DND-41 (cell line): ENCODE measurements at regions not wholly inside any gene's neighbourhood (a gene's known extent, or its start where the extent isn't known, plus 50 kb on each side); places are given as distances from the start of the nearest gene placed in this dataset.
"Not testable (repeated sequence)": the region's sequence is repeated elsewhere in the genome, so short reads cannot be mapped to it uniquely, and the experiment has no call there.

ENCODE experiments used
- ATAC-seq: fragments of 200-7000 bp; cut with Tn5 transposase; 3 replicates; pipeline ENCODE4 v1.9.1; 2021; ENCODE audit warnings: low read depth; ENCODE audit not compliant: insufficient read depth
- DNase-seq: peaks from one replicate; pipeline ENCODE4 v3.0.0-alpha.2; 2020
- H2AFZ ChIP-seq: 2 replicates; pipeline ENCODE4 v1.6.0; 2012; ENCODE audit warnings: low read depth, low read length
- H3K27ac ChIP-seq: 2 replicates; pipeline ENCODE4 v1.5.1; 2012; ENCODE audit warnings: low read length, inconsistent platforms
- H3K27me3 ChIP-seq: fragments of 200-600 bp; sonication (generic); 2 replicates; pipeline ENCODE4 v1.6.0; 2012; ENCODE audit warnings: low read length, mild to moderate bottlenecking, inconsistent platforms; ENCODE audit not compliant: insufficient read depth, poor library complexity
- H3K36me3 ChIP-seq: 2 replicates; pipeline ENCODE4 v1.5.1; 2012; ENCODE audit warnings: low read length, inconsistent platforms; ENCODE audit not compliant: insufficient read depth
- H3K4me1 ChIP-seq: 2 replicates; pipeline ENCODE4 v1.5.1; 2012; ENCODE audit warnings: mild to moderate bottlenecking, low read length; ENCODE audit not compliant: insufficient read depth
- H3K4me2 ChIP-seq: 2 replicates; pipeline ENCODE4 v1.6.0; 2012; ENCODE audit warnings: mild to moderate bottlenecking, moderate library complexity, low read length, inconsistent platforms; ENCODE audit not compliant: insufficient read depth
- H3K4me3 ChIP-seq, 2 experiments: fragments of 200-600 bp in 1 of 2; shearing (Covaris generic) in 1 of 2; 2 replicates each; pipeline ENCODE4 v1.5.1; 2012 to 2016; ENCODE audit warnings: inconsistent platforms in 2 of 2, low read length in 2 of 2, mild to moderate bottlenecking in 2 of 2, low read depth in 1 of 2, moderate library complexity in 1 of 2
- H3K79me2 ChIP-seq: 2 replicates; pipeline ENCODE4 v1.6.0; 2012; ENCODE audit warnings: low read length, inconsistent platforms; ENCODE audit not compliant: insufficient read depth
- H3K9ac ChIP-seq: 2 replicates; pipeline ENCODE4 v1.6.0; 2012; ENCODE audit warnings: low read depth, mild to moderate bottlenecking, inconsistent platforms, low read length, moderate library complexity
- H3K9me3 ChIP-seq: 2 replicates; pipeline ENCODE4 v1.5.1; 2012; ENCODE audit warnings: low read length, moderate library complexity, mild to moderate bottlenecking, inconsistent platforms; ENCODE audit not compliant: insufficient read depth, severe bottlenecking
- H4K20me1 ChIP-seq: 2 replicates; pipeline ENCODE4 v1.6.0; 2012; ENCODE audit warnings: low read length; ENCODE audit not compliant: insufficient read depth
- EZH2 ChIP-seq: IDR thresholded peaks from 3 replicates; pipeline ENCODE4 v1.6.1; 2012; ENCODE audit warnings: borderline replicate concordance, low read depth, mild to moderate bottlenecking, moderate library complexity, low read length, inconsistent platforms; ENCODE audit not compliant: severe bottlenecking
- TF ChIP-seq, protein P1 (sequence below): IDR thresholded peaks from 2 replicates; pipeline ENCODE4 v1.5.1; 2012; ENCODE audit warnings: borderline replicate concordance, low read length, moderate library complexity, mild to moderate bottlenecking; ENCODE audit not compliant: poor library complexity, severe bottlenecking; ENCODE audit errors: extremely low read depth

DNA sequence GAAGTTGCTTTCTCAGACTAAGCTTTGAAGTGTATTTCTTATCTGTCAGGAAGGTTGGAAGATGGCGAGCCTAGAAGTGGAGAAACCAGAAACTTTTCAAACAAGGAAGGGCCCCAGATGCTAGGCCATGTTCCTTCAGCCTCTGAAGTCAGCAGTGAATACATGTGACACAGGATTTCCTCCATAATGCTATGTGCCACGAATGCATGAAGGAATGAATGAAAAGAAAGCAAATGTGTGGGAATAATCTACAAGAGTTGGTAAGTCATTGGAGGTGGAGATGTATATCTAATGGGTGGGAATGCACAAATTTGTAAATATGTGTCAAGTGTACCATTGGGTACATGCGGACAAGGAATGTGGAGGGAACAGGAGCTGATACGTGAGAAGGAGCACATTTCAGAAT is 123.2 kb upstream of the PRSS16 start:
- no peak for DNase-seq
- no peak for ATAC-seq
- no peak overlapping the region for H3K9ac ChIP-seq
- H3K4me3 ChIP-seq = no peak overlapping the region
- peaks cover 5% of the 10 kb centered on the region for H3K79me2 ChIP-seq
- no peak overlapping the region for H3K4me2 ChIP-seq
- no peaks in the 10 kb centered on the region for H3K27me3 ChIP-seq
- no peaks in the 10 kb centered on the region for H4K20me1 ChIP-seq
- no peak overlapping the region for H3K27ac ChIP-seq
- H2AFZ ChIP-seq = no peak overlapping the region
- TF ChIP-seq EZH2 = no peak
- TF ChIP-seq, protein P1, sequence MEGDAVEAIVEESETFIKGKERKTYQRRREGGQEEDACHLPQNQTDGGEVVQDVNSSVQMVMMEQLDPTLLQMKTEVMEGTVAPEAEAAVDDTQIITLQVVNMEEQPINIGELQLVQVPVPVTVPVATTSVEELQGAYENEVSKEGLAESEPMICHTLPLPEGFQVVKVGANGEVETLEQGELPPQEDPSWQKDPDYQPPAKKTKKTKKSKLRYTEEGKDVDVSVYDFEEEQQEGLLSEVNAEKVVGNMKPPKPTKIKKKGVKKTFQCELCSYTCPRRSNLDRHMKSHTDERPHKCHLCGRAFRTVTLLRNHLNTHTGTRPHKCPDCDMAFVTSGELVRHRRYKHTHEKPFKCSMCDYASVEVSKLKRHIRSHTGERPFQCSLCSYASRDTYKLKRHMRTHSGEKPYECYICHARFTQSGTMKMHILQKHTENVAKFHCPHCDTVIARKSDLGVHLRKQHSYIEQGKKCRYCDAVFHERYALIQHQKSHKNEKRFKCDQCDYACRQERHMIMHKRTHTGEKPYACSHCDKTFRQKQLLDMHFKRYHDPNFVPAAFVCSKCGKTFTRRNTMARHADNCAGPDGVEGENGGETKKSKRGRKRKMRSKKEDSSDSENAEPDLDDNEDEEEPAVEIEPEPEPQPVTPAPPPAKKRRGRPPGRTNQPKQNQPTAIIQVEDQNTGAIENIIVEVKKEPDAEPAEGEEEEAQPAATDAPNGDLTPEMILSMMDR = no peak
- H3K9me3 ChIP-seq = no peaks in the 10 kb centered on the region
- peaks cover 49% of the 10 kb centered on the region for H3K4me1 ChIP-seq
- H3K36me3 ChIP-seq = no peaks in the 10 kb centered on the region

DNA sequence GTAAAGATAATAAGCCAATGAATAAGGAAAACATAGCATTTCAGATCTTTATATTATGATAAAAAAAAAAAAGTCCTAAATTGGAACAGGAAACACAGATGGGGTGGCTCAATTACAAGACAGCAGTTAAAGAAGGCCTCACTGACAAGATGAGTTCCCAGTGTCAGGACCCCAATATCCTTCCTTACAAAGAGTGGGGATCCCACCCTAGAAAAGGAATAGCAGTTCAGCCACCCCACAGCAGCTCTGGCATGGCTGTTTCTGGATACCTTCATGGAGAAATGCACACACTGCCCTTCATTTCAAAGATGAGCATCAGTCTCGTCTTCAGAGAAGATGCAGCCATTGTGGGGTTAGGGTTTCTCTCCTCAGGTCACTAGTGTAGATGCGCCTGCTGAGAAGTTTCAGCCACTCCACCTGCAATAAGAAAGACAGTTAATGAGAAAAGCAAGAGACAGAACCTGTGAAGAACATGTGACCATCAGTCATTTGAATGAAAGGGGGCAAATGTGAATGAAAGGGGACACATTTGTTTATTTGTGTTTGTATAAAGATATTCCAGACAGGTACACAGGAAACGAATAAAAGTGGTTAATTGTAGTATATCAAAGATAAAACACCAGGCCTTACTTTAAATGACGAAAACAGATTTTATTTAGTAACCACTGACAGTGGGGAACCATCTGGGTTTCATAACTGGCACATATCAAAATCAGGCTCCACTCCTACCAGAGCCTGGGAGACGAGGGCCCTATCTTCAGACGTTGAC is 121.3 kb upstream of the PRSS16 start:
- peak overlapping the region; percentile 97 for H3K27ac ChIP-seq
- no peaks in the 10 kb centered on the region for H4K20me1 ChIP-seq
- H3K9ac ChIP-seq = peak overlapping the region; percentile 83
- TF ChIP-seq EZH2 = no peak
- TF ChIP-seq, protein P1 = no peak
- peak overlapping the region; percentile 59 for H3K4me2 ChIP-seq
- H3K79me2 ChIP-seq = peaks cover 25% of the 10 kb centered on the region
- ATAC-seq (no peak), DNase-seq (no peak)
- no peaks in the 10 kb centered on the region for H3K36me3 ChIP-seq
- H3K4me3 ChIP-seq = peak overlapping the region in 1 of 2 experiments; percentile 44; a peak in 1 of 4 replicates
- peaks cover 58% of the 10 kb centered on the region for H3K4me1 ChIP-seq
- no peaks in the 10 kb centered on the region for H3K9me3 ChIP-seq
- peak overlapping the region; percentile 71 for H2AFZ ChIP-seq
- H3K27me3 ChIP-seq = no peaks in the 10 kb centered on the region

DNA sequence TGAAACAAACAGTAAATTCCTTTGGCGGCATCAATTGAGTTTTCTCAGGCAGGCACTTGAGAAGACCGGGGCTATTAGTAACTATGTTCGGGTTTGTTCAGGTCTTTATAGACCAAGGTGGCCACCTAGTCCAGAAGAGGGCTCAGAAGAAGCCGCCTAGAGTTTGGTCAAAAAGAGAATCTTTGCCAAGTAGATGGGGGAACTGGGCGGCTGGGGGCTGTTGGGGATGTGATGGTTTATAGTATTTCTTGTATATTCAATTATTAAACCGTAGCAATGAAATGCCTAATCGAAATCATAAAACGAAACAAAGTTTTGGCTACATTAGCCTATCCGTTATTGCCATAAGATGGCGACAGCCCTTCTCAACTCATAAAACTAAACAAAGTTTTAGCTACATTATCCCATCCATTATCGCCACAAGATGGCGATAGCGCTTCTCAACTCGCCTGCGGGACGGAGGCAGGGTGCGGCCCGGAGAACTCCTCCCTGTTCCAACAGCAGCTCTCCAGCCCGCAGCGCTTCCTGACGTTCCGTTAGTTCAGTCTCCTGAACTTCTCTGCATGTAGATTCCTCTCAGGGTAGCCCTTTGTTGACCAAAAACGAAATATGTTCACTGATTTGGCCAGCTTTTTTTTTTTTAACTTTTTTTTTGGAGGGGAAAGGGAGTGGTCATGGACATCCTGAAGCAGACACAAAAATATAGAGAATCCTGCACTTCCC is 120.5 kb upstream of the PRSS16 start:
- Histone ChIP-seq H3K9ac (peak overlapping the region; percentile 83), H3K4me1 (peaks cover 55% of the 10 kb centered on the region), H3K27me3 (no peaks in the 10 kb centered on the region), H3K79me2 (peaks cover 27% of the 10 kb centered on the region), H3K36me3 (no peaks in the 10 kb centered on the region), H2AFZ (peak overlapping the region; percentile 71), H3K4me2 (peak overlapping the region; percentile 59), H3K27ac (peak overlapping the region; percentile 97), H3K4me3 (peak overlapping the region; percentile 1 to 44; a peak in 3 of 4 replicates), H3K9me3 (no peaks in the 10 kb centered on the region), H4K20me1 (no peaks in the 10 kb centered on the region)
- DNase-seq (peak; percentile 91), ATAC-seq (peak; percentile 70)
- TF ChIP-seq EZH2 = no peak
- TF ChIP-seq, protein P1 = peak; percentile 94

DNA sequence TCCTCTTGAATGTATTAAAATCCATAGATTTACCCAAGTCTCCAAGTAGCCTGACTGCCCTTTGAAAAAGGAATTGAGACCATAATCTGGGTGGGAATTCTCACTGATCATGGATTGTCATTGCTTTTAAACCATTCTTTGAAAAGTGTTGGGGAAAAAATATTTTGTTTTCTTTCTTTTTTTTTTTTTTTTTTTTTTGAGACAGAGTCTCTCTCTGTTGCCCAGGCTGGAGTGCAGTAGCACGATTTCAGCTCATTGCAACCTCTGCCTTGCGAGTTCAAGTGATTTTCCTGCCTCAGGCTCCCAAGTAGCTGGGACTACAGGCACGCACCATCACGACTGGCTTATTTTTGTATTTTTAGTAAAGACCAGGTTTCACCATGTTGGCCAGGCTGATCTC is 119.6 kb upstream of the PRSS16 start:
- H3K27me3 ChIP-seq, DNase-seq, H3K36me3 ChIP-seq, H3K9me3 ChIP-seq, H4K20me1 ChIP-seq, ATAC-seq: not testable (repeated sequence)
- Histone ChIP-seq H2AFZ (peak overlapping the region; percentile 49), H3K79me2 (peaks cover 27% of the 10 kb centered on the region), H3K4me2 (peak overlapping the region; percentile 59), H3K9ac (peak overlapping the region; percentile 83), H3K4me1 (peaks cover 55% of the 10 kb centered on the region), H3K27ac (peak overlapping the region; percentile 97), H3K4me3 (peak overlapping the region in 1 of 2 experiments; percentile 44; a peak in 2 of 4 replicates)
